ENCODE measurements at regions not wholly inside any gene's neighbourhood (a gene's known extent, or its start where the extent isn't known, plus 50 kb on each side); places are given as distances from the start of the nearest gene placed in this dataset.

DNA sequence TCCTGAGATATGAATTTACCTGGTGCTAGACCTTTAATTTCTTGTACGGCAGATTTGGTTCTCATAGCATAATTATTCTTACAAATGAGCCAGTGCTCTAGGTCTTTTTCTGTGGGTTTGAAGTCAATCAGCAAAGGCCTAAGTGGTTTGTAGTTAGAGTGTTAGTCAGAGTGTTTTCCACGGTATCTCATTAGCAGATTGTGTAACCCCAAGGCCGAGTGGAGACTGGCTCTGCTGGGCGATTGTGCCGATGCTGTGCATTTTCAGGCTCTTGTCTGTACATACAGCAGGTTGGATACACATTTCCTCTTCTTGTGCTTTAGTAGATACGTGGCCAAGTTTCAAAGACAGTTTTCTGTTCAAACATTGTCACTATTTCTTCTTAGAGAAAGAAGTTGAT lies 78.6 kb upstream of the CA10 start:
- TF ChIP-seq, protein P1, sequence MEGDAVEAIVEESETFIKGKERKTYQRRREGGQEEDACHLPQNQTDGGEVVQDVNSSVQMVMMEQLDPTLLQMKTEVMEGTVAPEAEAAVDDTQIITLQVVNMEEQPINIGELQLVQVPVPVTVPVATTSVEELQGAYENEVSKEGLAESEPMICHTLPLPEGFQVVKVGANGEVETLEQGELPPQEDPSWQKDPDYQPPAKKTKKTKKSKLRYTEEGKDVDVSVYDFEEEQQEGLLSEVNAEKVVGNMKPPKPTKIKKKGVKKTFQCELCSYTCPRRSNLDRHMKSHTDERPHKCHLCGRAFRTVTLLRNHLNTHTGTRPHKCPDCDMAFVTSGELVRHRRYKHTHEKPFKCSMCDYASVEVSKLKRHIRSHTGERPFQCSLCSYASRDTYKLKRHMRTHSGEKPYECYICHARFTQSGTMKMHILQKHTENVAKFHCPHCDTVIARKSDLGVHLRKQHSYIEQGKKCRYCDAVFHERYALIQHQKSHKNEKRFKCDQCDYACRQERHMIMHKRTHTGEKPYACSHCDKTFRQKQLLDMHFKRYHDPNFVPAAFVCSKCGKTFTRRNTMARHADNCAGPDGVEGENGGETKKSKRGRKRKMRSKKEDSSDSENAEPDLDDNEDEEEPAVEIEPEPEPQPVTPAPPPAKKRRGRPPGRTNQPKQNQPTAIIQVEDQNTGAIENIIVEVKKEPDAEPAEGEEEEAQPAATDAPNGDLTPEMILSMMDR (CRISPR knock-in tag; IDR thresholded peaks at IDR 0.05) = no peak
- TF ChIP-seq ZNF558 (CRISPR knock-in tag; IDR thresholded peaks at IDR 0.05; ENCODE audit: borderline replicate concordance) (no peak), EZH2 (conservative IDR thresholded peaks at IDR 0.05; ENCODE audit: low read depth, low read length) (no peak), NFE2L1 (CRISPR knock-in tag; IDR thresholded peaks at IDR 0.05; ENCODE audit: borderline replicate concordance) (no peak), ZSCAN22 (CRISPR knock-in tag; IDR thresholded peaks at IDR 0.05) (no peak)

All from HepG2 (cell line).